Activated T-cell treated with anti-CD3 and anti-CD28 coated beads for 48 hours (primary cell): ENCODE measurements at regions not wholly inside any gene's neighbourhood (a gene's known extent, or its start where the extent isn't known, plus 50 kb on each side); places are given as distances from the start of the nearest gene placed in this dataset.

Experiments
- DNase-seq: peaks from one replicate; pipeline ENCODE4 v3.0.0-alpha.2; 2020; ENCODE audit warnings: low read depth

DNA sequence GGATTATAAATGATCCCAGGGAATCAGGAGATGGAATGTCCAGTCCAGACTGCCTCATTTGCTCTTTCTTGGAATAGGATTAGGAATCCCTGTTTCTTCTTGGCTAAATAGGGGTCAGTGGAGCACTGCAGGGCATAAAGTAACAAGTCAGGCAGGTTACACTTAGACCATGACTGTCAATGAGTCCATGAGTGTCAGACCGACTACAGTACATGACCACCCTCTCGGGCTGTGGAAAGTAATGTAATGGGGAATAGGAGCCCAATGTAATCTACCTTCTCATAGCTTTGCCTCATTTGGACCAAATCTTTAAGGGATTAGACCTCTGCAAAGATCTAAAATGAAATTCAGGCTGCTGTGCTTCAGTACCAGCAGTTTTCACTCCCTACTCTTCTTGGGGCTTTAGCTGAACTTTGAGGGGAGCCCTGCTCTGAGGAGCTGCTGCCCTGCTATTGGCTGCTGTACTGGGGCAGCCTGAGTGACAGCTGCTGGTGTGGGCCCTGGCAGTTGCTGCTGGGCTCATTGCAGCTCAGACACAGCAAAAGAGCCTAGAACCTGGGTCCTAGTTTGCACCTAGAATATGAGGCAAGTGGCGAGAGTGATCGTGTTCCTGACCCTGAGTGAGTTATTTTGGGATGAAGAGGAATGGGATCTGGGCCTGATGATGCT, 62.2 kb upstream of the OR4E1 start:
- no peak for DNase-seq

DNA sequence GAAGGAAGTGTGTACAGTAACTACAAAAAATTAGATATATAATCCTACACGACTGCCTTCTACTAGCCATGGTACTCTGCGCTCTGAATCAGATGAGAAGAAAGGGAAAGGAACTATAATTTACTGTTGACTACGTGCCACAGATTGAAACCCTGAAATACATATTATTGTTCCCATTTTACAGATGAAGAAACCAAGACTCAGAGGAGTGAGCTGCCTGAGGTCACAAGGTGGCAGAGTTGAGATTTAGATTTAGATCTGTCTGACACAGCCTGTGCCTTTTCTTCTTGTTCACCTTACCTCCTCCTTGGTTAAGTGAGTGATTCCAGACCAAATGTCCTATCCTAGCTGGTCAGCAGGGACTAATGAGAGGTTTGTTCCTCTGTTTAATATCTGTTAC, 61.6 kb upstream of the OR4E1 start:
- DNase-seq, result no peak

DNA sequence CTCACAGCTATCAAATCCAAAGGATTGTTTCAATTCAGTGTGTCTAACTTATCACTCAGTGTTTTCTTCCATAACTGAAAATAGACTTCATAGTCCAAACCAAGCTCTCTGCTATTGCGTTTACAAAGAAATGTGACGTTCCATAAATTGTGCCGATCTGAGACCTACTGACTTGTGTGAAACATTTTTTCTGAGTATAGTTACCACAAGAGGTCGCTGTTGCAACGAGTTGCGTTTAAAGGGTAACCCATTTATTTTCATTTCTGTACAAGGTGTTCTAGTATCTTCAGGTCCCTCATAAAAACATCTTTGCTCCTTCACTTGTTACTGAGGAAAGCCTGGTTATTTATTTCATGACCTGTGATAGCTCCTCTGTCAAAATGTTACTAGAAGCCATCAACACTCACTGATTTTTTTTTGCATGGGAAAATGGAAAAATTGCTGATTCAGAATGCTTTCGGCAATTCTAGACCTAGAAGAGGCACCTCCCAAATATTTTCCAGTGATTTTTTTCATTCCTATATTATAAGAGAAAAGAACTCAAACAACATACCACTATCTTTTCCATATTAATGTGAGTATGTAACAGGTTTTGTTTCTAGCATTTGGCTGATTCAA, 60.9 kb upstream of the OR4E1 start:
- DNase-seq, result no peak

DNA sequence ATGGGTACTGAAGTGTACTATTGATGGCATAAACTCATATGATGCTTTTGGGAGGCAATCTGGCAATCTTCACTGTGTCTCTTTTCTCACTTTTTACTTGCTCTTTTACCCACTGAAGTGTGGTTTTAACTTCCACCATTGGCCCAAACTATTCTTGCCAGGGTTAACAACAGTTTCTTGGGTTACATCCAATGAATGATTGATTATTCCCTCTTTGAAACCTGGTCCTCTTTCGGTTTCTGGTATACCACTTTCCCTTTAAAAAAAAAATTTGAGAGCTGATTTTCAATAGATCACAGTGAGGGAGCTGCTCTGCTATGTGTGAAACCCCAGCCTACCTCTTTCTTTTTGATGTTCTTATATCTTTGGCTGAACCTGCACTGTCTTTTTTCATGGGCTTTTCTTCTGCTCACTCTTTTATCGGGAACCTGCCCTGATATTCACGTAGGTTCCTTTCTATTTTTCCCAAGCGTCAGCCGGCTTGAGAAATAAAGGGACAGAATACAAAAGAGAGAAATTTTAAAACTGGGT, 56.1 kb upstream of the OR4E1 start:
- no peak for DNase-seq

DNA sequence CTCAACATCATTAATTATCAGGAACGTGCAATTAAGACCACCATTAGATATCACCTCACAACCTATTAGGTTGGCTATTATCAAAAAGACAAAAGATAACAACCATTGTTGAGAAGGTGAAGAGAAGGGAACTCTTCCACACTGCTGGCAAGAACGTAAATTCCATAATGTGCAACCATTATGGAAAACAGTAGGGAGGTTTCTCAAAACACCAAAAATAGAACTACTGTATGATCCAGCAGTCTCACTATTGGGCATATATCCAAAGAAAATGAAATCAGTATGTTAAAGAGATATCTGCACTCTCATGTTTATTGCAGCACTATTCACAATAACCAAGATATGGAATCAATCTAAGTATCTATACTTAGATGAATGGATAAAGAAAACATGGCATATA, 51.6 kb upstream of the OR4E1 start:
- DNase-seq, result no peak

DNA sequence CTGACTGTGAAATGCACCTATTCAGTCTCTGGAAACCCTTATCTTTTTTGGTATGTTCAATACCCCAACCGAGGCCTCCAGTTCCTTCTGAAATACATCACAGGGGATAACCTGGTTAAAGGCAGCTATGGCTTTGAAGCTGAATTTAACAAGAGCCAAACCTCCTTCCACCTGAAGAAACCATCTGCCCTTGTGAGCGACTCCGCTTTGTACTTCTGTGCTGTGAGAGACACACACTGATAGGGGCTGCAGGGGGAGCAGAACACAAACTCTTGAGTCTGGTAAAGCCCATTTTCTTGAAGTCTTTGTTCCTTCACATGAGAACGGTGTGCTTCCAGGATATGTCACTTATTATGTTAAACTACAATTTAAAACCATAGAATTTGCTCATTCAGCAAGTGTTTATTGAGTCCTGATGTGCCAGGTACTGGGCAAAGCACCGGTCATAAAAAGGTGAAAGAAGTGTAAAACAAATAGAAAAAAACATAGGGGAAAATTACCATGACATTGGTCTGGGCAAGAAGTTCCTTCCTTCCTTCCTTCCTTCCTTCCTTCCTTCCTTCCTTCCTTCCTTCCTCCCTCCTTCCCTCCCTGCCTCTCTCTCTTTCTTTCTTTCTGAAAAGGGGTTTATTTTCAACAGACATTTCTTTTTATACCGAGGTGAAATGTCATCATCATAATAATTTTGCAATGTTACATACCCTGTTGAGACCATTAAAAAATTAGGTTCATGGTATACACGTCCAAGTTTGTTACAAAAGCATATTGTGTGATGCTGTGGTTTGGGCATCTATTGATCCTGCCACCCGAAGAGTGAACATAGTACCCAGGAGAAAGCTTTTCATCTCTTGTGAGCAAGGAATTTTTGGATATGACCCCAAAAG, 50.7 kb upstream of the OR4E1 start:
- DNase-seq, result no peak

DNA sequence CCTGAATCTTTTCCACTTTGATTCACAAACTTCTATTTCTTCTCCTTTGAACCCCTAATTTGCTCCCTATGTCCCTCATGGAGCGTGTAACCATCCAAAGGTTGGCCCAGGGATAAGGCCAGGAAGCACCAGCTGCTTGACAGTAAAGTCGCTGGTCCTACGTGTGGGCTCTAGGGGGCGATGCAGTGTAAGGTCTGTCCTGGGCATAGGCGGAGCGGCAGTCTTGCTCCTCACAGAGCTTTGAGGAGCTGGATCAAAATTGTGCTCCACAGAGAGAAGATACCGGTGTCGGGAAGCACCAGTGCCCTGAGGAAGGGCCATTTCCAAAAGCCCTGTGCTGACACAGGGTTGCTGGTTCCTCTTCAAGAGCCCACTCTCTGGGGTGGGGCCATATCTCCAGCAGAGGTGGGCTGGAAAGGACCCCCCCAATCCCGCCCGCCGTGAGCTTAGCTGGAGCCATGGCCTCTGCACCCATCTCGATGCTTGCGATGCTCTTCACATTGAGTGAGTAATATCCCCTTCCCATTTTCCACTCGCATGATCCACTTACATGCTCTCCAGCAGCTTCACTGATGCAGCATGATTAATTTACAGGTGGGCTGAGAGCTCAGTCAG, 49.9 kb upstream of the OR4E1 start:
- DNase-seq, result peak; percentile 26
